DND-41 (cell line): ENCODE measurements at regions not wholly inside any gene's neighbourhood (a gene's known extent, or its start where the extent isn't known, plus 50 kb on each side); places are given as distances from the start of the nearest gene placed in this dataset.

Experiments used
- ATAC-seq: fragments of 200-7000 bp; cut with Tn5 transposase; 3 replicates; pipeline ENCODE4 v1.9.1; 2021; ENCODE audit warnings: low read depth; ENCODE audit not compliant: insufficient read depth
- DNase-seq: peaks from one replicate; pipeline ENCODE4 v3.0.0-alpha.2; 2020
- H2AFZ ChIP-seq: 2 replicates; pipeline ENCODE4 v1.6.0; 2012; ENCODE audit warnings: low read depth, low read length
- H3K27ac ChIP-seq: 2 replicates; pipeline ENCODE4 v1.5.1; 2012; ENCODE audit warnings: low read length, inconsistent platforms
- H3K27me3 ChIP-seq: fragments of 200-600 bp; sonication (generic); 2 replicates; pipeline ENCODE4 v1.6.0; 2012; ENCODE audit warnings: low read length, mild to moderate bottlenecking, inconsistent platforms; ENCODE audit not compliant: insufficient read depth, poor library complexity
- H3K36me3 ChIP-seq: 2 replicates; pipeline ENCODE4 v1.5.1; 2012; ENCODE audit warnings: low read length, inconsistent platforms; ENCODE audit not compliant: insufficient read depth
- H3K4me1 ChIP-seq: 2 replicates; pipeline ENCODE4 v1.5.1; 2012; ENCODE audit warnings: mild to moderate bottlenecking, low read length; ENCODE audit not compliant: insufficient read depth
- H3K4me2 ChIP-seq: 2 replicates; pipeline ENCODE4 v1.6.0; 2012; ENCODE audit warnings: mild to moderate bottlenecking, moderate library complexity, low read length, inconsistent platforms; ENCODE audit not compliant: insufficient read depth
- H3K4me3 ChIP-seq, 2 experiments: fragments of 200-600 bp in 1 of 2; shearing (Covaris generic) in 1 of 2; 2 replicates each; pipeline ENCODE4 v1.5.1; 2012 to 2016; ENCODE audit warnings: inconsistent platforms in 2 of 2, low read length in 2 of 2, mild to moderate bottlenecking in 2 of 2, low read depth in 1 of 2, moderate library complexity in 1 of 2
- H3K79me2 ChIP-seq: 2 replicates; pipeline ENCODE4 v1.6.0; 2012; ENCODE audit warnings: low read length, inconsistent platforms; ENCODE audit not compliant: insufficient read depth
- H3K9ac ChIP-seq: 2 replicates; pipeline ENCODE4 v1.6.0; 2012; ENCODE audit warnings: low read depth, mild to moderate bottlenecking, inconsistent platforms, low read length, moderate library complexity
- H3K9me3 ChIP-seq: 2 replicates; pipeline ENCODE4 v1.5.1; 2012; ENCODE audit warnings: low read length, moderate library complexity, mild to moderate bottlenecking, inconsistent platforms; ENCODE audit not compliant: insufficient read depth, severe bottlenecking
- H4K20me1 ChIP-seq: 2 replicates; pipeline ENCODE4 v1.6.0; 2012; ENCODE audit warnings: low read length; ENCODE audit not compliant: insufficient read depth
- CTCF ChIP-seq: IDR thresholded peaks from 2 replicates; pipeline ENCODE4 v1.5.1; 2012; ENCODE audit warnings: borderline replicate concordance, low read length, moderate library complexity, mild to moderate bottlenecking; ENCODE audit not compliant: poor library complexity, severe bottlenecking; ENCODE audit errors: extremely low read depth
- EZH2 ChIP-seq: IDR thresholded peaks from 3 replicates; pipeline ENCODE4 v1.6.1; 2012; ENCODE audit warnings: borderline replicate concordance, low read depth, mild to moderate bottlenecking, moderate library complexity, low read length, inconsistent platforms; ENCODE audit not compliant: severe bottlenecking

GRCh38 chr4:145341381-145341780 lies 140.3 kb upstream of the SMAD1 start:
- no peak overlapping the region for H2AFZ ChIP-seq
- H3K79me2 ChIP-seq: no peaks in the 10 kb centered on the region
- DNase-seq (no peak), ATAC-seq (no peak)
- H3K9me3 ChIP-seq: no peaks in the 10 kb centered on the region
- H3K36me3 ChIP-seq: no peaks in the 10 kb centered on the region
- no peak overlapping the region for H3K27ac ChIP-seq
- H3K27me3 ChIP-seq: no peaks in the 10 kb centered on the region
- H3K4me1 ChIP-seq: no peaks in the 10 kb centered on the region
- no peak overlapping the region for H3K4me2 ChIP-seq
- no peak overlapping the region for H3K9ac ChIP-seq
- TF ChIP-seq EZH2: no peak
- no peak for TF ChIP-seq CTCF
- no peak overlapping the region for H3K4me3 ChIP-seq
- H4K20me1 ChIP-seq: no peaks in the 10 kb centered on the region

- no peak for TF ChIP-seq EZH2
- no peak for TF ChIP-seq CTCF
- H4K20me1 ChIP-seq: no peaks in the 10 kb centered on the region
- DNase-seq: no peak
Measured at GRCh38 chr4:145340071-145340675, 141.5 kb upstream of the SMAD1 start.

GRCh38 chr4:145339075-145339725 lies 142.5 kb upstream of the SMAD1 start:
- ATAC-seq (no peak), DNase-seq (no peak)
- Histone ChIP-seq H3K36me3 (no peaks in the 10 kb centered on the region), H3K27ac (no peak overlapping the region), H3K9ac (no peak overlapping the region), H3K4me3 (no peak overlapping the region), H3K27me3 (no peaks in the 10 kb centered on the region), H2AFZ (no peak overlapping the region), H3K9me3 (no peaks in the 10 kb centered on the region), H4K20me1 (no peaks in the 10 kb centered on the region), H3K4me1 (no peaks in the 10 kb centered on the region), H3K79me2 (no peaks in the 10 kb centered on the region), H3K4me2 (no peak overlapping the region)
- no peak for TF ChIP-seq CTCF
- no peak for TF ChIP-seq EZH2

More at GRCh38 chr4:145340071-145340675, 141.5 kb upstream of the SMAD1 start:
- ATAC-seq: no peak
- no peaks in the 10 kb centered on the region for H3K27me3 ChIP-seq
- no peaks in the 10 kb centered on the region for H3K36me3 ChIP-seq
- no peaks in the 10 kb centered on the region for H3K79me2 ChIP-seq
- H2AFZ ChIP-seq: no peak overlapping the region
- no peaks in the 10 kb centered on the region for H3K9me3 ChIP-seq
- H3K4me3 ChIP-seq: no peak overlapping the region
- no peak overlapping the region for H3K9ac ChIP-seq
- H3K27ac ChIP-seq: no peak overlapping the region
- H3K4me1 ChIP-seq: no peaks in the 10 kb centered on the region
- H3K4me2 ChIP-seq: no peak overlapping the region
